WTC11 (cell line): ENCODE measurements at regions not wholly inside any gene's neighbourhood (a gene's known extent, or its start where the extent isn't known, plus 50 kb on each side); places are given as distances from the start of the nearest gene placed in this dataset.

Experiments
- CBFB ChIP-seq: sonication (generic); formaldehyde crosslinking; IDR thresholded peaks from 2 replicates; pipeline ENCODE4 v1.8.1; 2022; ENCODE audit warnings: mild to moderate bottlenecking, low read depth, missing genetic modification reagents
- CTCF ChIP-seq: fragments of 200-600 bp; IDR thresholded peaks from 2 replicates; pipeline ENCODE4 v1.8.0; 2022; ENCODE audit warnings: antibody characterized with exemption
- E2F1 ChIP-seq: sonication (generic); formaldehyde crosslinking; IDR thresholded peaks from 2 replicates; pipeline ENCODE4 v1.8.0; 2022; ENCODE audit warnings: mild to moderate bottlenecking, missing genetic modification reagents
- ZNF232 ChIP-seq: sonication (generic); formaldehyde crosslinking; IDR thresholded peaks from 2 replicates; pipeline ENCODE4 v1.8.0; 2022; ENCODE audit warnings: mild to moderate bottlenecking, missing genetic modification reagents
- ZNF532 ChIP-seq: fragments of 250-450 bp; sonication (Bioruptor Pico); IDR thresholded peaks from 2 replicates; pipeline ENCODE4 v1.9.0; 2021; ENCODE audit warnings: mild to moderate bottlenecking, borderline replicate concordance
- TF ChIP-seq, protein P1 (sequence below): sonication (generic); formaldehyde crosslinking; IDR thresholded peaks from 2 replicates; pipeline ENCODE4 v1.8.0; 2022; ENCODE audit warnings: mild to moderate bottlenecking, missing genetic modification reagents

DNA sequence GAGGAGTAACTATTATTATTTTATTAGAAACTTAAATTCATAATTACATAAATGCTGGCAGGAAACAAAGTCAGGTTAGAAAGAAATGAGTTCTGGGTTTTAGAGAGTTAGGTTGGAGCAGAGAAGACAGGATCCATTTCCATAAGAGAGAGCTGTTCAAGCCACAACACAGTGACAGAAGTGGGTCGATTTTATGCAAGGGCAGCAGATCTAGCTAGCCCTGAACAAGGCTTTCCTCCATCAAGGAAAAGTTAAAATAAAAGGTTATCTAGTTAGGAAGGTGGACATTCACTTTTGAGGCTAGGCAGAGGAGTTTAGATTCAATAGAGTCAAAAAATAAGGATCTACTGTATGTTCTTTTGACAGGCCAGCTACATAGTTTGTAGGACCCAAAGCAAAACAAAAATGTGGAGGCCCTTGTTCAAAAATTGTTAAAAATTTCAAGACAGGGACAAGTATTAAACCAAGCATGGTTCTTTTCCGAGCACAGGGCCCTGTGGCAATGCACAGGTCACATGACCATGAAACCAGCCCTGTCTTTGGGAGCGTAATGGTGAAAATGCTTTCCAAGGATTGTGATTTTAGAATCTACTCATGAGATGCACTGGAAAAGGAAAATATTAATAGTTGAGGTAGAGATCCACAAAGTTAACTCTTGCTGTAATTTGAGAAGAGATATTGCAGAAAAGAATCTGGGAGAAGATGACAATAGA lies 91.2 kb upstream of the CREB1 start:
- TF ChIP-seq CTCF, result no peak
- no peak for TF ChIP-seq ZNF532 (CRISPR knock-in tag)
- TF ChIP-seq, protein P1, sequence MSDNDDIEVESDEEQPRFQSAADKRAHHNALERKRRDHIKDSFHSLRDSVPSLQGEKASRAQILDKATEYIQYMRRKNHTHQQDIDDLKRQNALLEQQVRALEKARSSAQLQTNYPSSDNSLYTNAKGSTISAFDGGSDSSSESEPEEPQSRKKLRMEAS (CRISPR knock-in tag), result no peak
- no peak for TF ChIP-seq CBFB
- no peak for TF ChIP-seq E2F1
- no peak for TF ChIP-seq ZNF232 (CRISPR knock-in tag)
